GM18909 (cell line): ENCODE measurements at regions not wholly inside any gene's neighbourhood (a gene's known extent, or its start where the extent isn't known, plus 50 kb on each side); places are given as distances from the start of the nearest gene placed in this dataset.

Experiments used
- ATAC-seq: cut with Tn5 transposase; IDR thresholded peaks from one replicate; pipeline ENCODE4 v1.9.1; 2021; ENCODE audit warnings: mild to moderate bottlenecking; ENCODE audit not compliant: unreplicated experiment, poor library complexity

DNA sequence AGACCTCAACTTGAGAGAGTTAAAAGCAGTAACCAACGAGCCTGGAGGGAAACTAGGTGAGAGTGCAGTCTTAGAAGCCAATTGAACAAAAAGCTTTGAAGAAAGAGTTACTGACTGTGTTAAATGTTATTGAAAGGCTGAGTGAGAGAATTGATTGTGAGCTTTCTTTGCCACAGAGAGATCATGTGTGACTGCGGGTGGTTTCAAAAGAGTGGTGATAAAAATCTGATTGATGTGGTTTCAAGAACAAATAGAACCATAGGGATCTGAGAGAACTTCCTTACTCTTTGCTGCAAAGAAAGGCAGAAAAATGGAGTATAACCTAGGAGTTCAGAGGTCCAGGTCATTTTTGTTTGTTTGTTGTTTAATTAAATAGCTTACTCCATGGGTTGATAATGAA, 759.9 kb upstream of the ALCAM start:
- no peak for ATAC-seq

DNA sequence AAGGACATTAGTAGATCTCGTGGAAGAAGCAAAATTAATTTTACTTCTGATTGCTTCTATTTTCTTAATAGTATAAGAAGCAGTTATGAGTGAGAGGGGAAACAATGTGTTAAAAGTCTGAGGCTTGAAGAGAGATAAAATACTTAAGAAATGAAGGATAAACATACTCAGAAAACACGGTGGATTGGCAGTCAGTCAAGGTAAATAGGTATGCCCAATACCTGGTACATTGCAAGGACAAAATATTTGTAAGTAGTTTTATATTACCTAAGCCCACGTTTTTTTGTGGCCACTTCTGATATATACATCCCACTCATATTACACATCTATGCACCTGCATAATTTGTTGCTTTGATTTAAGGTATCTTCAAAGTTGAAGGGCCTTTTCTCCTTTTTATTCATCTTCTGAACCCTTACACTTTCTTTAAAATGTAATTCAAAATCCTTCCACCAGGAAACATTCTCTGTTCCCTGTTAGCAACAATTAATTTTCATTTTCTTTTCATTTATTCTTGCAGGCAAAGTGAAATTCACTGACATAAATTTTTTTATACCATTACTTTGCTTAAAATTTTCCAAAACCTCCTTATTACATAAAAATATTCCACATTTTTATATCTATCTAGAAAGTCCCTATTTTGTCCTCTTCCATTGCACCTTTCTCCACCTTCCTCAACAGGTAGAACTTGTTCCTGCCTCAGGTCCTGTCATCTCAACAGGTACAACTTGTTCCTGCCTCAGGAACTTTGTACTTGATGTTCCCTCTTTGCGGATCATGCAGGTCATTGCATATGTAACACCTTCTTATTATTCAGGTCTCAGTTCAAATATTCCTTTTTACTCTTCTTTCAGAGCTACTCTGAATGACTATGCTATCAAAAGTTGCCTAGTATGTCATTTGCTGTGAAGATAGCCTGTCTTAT, 755.7 kb upstream of the ALCAM start:
- ATAC-seq = no peak

GRCh38 chr3:104612218-104612617, 754.5 kb upstream of the ALCAM start:
- ATAC-seq = no peak

GRCh38 chr3:104614564-104614963, 752.1 kb upstream of the ALCAM start:
- ATAC-seq = no peak

DNA sequence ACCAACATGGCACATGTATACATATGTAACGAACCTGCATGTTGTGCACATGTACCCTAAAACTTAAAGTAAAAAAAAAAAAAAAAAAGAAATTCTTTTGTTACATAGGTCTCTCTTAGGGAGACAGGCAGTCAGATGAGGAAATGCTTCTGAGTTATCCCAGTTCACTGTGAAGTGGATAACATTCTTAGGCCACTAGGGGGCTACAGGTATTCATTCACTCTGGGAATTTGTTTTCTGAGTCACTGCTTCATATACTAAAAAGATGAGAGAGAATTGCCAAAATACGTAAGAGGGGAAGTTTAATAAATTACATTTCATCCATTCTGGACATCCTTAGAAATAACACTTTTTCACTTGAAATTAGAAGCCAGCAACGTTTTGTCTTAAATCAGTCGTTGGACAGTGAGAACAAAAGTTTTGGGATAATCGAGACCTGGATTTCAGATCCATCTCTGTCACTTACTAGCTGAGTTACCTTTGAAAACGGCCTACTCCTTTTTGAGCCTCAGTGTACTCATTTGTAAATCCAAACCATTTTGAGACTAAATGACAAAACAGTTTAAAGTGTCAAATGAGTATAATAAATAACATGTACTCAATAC, 738.4 kb upstream of the ALCAM start:
- peak; percentile 78 for ATAC-seq

DNA sequence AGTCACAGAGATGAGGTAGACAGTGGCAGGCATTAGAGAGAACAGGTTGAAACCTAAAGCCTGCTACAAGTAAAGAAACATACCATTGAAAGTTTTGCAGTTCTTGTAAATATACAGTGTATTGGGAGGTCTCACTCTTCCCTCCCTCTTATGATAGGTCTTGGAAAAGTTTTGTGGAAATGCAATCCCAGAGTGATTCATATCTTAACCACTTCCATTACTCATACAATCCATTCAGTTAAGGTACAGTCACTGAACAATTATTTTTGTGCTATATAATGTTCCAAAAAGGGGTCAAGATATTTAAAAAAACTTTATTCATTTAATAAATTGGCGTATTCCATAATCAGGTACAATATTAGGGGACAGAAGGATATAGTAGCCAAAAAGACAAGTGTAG, 737.7 kb upstream of the ALCAM start:
- no peak for ATAC-seq

GRCh38 chr3:104631254-104631653, 735.5 kb upstream of the ALCAM start:
- ATAC-seq = no peak

- ATAC-seq = no peak
These were observed 734.2 kb upstream of the ALCAM start for GRCh38 chr3:104632521-104632920.

- no peak for ATAC-seq
These were observed 733.8 kb upstream of the ALCAM start for GRCh38 chr3:104632947-104633346.

GRCh38 chr3:104635872-104636580, 730.7 kb upstream of the ALCAM start:
- ATAC-seq = no peak

GRCh38 chr3:104642827-104643226, 723.9 kb upstream of the ALCAM start:
- no peak for ATAC-seq

DNA sequence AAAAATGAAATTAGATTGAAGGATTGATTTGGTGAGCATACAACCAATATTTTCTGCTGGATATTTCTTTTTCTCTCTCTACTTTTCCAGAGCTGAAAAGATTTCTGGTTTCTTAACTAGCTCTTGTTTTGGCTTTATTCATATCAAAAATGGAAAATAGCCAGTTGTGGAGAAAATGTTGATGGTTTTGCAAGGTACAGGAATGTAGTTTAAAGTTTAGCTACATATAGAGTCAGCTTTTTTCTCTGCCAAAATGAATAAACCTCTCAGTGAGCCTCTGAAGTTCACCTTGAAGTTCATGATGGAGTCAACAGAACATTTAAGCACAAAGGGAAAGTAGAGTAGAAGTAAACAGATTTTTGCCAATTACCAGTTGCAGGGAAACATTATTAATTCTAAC, 720.5 kb upstream of the ALCAM start:
- no peak for ATAC-seq

- no peak for ATAC-seq
These were observed 717.9 kb upstream of the ALCAM start for GRCh38 chr3:104648823-104649222.

GRCh38 chr3:104669083-104669482, 697.6 kb upstream of the ALCAM start:
- no peak for ATAC-seq

GRCh38 chr3:104672331-104672730, 694.4 kb upstream of the ALCAM start:
- no peak for ATAC-seq

DNA sequence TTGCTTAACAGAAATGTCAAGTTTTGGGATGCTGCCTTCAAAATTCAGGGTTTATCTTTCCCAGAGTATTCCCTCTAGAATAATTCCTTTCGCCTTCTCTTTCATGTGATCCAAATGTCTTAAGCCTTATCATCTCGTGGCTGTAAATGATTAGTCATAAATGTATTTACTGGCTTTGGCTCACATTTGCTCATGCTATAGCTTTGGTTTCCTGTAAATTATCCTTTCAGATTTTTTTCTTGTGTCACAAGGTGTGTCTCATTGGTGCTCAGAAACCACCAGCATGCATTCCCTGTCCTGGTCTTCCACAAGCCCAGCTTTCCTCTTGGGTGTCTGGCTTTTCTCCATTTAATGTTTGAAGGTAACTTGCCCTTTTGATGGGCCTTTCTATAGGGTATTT, 692.7 kb upstream of the ALCAM start:
- ATAC-seq = no peak

DNA sequence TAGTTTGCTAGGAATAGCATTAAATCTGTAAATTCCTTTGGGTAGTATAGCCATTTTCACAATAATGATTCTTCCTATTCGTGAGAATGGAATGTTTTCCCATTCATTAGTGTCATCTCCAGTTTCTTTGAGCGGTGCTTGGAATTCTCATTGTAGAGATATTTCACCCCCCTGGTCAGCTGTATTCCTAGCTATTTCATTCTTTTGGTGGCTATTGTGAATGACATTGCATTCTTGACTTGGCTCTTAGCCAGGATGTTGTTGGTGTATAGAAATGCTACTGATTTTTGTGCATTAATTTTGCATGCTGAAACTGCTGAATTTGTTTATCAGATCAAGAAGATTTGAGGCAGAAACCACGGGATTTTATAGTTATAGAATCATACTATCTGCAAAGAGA, 690.5 kb upstream of the ALCAM start:
- ATAC-seq = no peak

GRCh38 chr3:104677932-104678331, 688.8 kb upstream of the ALCAM start:
- no peak for ATAC-seq

- no peak for ATAC-seq
These were observed 681.2 kb upstream of the ALCAM start for GRCh38 chr3:104685492-104685891.

DNA sequence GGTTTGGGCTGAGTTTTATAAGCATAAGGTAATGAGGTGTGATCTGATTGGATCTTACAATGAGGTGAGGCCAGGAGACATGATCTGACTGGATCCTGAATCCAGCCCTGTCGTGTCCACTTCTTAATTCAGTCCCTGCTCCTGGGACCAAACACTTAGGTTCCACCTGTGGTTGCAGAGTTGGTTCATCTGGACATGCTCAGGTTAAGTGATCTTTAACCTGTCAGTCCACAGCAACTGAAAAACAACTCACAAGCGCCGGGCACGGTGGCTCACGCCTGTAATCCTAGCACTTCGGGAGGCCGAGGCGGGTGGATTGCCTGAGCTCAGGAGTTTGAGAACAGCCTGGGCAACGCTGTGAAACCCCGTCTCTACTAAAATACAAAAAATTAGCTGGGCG, 679.3 kb upstream of the ALCAM start:
- no peak for ATAC-seq

DNA sequence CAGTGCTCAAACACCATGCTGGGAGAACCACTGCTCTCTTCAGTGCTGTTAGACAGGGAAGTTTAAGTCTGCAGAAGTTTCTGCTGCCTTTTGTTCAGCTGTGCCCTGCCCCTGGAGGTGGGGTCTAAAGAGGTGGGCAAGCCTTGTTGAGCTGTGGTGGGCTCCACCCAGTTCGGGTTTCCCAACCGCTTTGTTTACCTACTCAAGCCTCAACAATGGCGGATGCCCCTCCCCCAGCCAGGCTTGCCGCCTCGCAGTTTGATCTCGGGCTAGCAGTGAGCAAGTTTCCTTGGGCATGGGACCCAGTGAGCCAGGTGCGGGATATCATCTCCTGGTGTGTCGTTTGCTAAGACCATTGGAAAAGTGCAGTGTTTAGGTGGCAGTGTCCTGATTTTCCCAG, 670.2 kb upstream of the ALCAM start:
- ATAC-seq = no peak
